Adrenal gland (tissue), 5 donors: ENCODE measurements at regions not wholly inside any gene's neighbourhood (a gene's known extent, or its start where the extent isn't known, plus 50 kb on each side); places are given as distances from the start of the nearest gene placed in this dataset.

Source experiments
- POLR2A ChIP-seq, 2 donors: fragments of 450-650 bp; IDR thresholded peaks; one replicate each; pipeline ENCODE4 v1.6.1; 2017; ENCODE audit warnings: antibody characterized with exemption in 2 of 2, mild to moderate bottlenecking in 2 of 2, moderate library complexity in 1 of 2
- TF ChIP-seq, protein P1 (sequence below), 6 experiments: fragments of 450-650 bp in 4 of 6; fragments of 200-600 bp in 2 of 6; sonication (generic) in 1 of 6; IDR thresholded peaks; 1 replicate in 5 of 6; 2 replicates in 1 of 6; pipeline versions ENCODE4 v1.5.1 to v1.8.0; 2016 to 2021; ENCODE audit warnings: antibody characterized with exemption in 6 of 6, mild to moderate bottlenecking in 2 of 6, moderate library complexity in 1 of 6
- donor health status: DM: no; HTN: no; CAD: no.

DNA sequence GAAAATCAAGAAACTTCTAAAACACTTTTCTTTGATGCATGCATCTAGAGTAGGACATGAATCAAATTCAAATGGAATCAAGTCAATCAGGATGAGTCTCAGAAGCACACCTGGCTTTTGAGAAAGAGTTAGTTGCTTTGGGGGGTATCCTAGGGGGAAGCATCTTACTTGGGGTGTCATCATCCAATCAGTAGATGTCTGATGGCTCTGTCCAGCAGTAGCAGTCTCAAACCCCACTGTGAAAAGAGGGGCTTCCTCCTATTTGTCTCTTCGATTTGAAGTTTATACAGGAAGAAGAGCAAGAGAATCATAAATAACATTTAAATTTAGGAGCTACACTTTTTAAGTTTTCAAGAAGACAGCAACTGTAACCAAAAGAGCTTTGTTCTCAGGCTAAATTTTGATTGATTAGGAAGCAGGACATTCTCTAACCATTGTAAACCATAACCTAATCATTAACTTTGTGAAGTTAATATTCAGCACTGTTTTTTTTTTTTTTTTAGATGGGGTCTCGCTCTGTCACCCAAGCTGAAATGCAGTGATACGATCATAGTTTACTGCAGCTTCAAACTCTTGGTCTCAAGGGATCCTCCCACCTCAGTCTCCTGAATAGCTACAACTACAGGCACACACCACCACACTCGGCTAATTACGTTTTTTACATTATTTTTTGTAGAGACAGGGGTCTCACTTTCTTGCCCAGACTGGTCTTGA is 614.7 kb downstream of the CSNK1G3 start:
- TF ChIP-seq, protein P1, sequence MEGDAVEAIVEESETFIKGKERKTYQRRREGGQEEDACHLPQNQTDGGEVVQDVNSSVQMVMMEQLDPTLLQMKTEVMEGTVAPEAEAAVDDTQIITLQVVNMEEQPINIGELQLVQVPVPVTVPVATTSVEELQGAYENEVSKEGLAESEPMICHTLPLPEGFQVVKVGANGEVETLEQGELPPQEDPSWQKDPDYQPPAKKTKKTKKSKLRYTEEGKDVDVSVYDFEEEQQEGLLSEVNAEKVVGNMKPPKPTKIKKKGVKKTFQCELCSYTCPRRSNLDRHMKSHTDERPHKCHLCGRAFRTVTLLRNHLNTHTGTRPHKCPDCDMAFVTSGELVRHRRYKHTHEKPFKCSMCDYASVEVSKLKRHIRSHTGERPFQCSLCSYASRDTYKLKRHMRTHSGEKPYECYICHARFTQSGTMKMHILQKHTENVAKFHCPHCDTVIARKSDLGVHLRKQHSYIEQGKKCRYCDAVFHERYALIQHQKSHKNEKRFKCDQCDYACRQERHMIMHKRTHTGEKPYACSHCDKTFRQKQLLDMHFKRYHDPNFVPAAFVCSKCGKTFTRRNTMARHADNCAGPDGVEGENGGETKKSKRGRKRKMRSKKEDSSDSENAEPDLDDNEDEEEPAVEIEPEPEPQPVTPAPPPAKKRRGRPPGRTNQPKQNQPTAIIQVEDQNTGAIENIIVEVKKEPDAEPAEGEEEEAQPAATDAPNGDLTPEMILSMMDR (IDR thresholded peaks at IDR 0.05), result no peak
- no peak for TF ChIP-seq POLR2A (IDR thresholded peaks at IDR 0.05)
